Stomach (tissue), 8 donors: ENCODE measurements at regions not wholly inside any gene's neighbourhood (a gene's known extent, or its start where the extent isn't known, plus 50 kb on each side); places are given as distances from the start of the nearest gene placed in this dataset.

Experiments
- DNase-seq, 2 donors: peaks; one replicate each; pipeline versions ENCODE4 v3.0.0 to v3.0.0-alpha.2; 2013 to 2019
- H3K27ac ChIP-seq, 5 donors: fragments of 200-600 bp in 4 of 5; sonication (generic) in 4 of 5; one replicate each; pipeline ENCODE4 v1.5.1; 2013 to 2019; ENCODE audit warnings: mild to moderate bottlenecking in 1 of 5, moderate library complexity in 1 of 5
- H3K27me3 ChIP-seq, 3 donors: fragments of 200-600 bp; sonication (generic); one replicate each; pipeline ENCODE4 v1.5.1; 2017 to 2019; ENCODE audit warnings: mixed run types in 1 of 3
- H3K36me3 ChIP-seq, 4 donors: fragments of 200-600 bp; sonication (generic); 1 replicate in 3 of 4; 2 replicates in 1 of 4; pipeline ENCODE4 v1.5.1; 2016 to 2019
- H3K4me1 ChIP-seq, 4 donors: fragments of 200-600 bp; sonication (generic); one replicate each; pipeline ENCODE4 v1.5.1; 2016 to 2019
- H3K4me3 ChIP-seq, 4 donors: fragments of 200-600 bp; sonication (generic) in 3 of 4; one replicate each; pipeline ENCODE4 v1.5.1; 2016 to 2019; ENCODE audit warnings: mild to moderate bottlenecking in 1 of 4
- H3K9me3 ChIP-seq, 4 donors: fragments of 200-600 bp; sonication (generic); one replicate each; pipeline ENCODE4 v1.5.1; 2016 to 2019
- EP300 ChIP-seq: sonication (generic); formaldehyde crosslinking; IDR thresholded peaks from one replicate; pipeline ENCODE4 v1.6.1; 2017; ENCODE audit warnings: antibody characterized with exemption
- POLR2A ChIP-seq, 4 donors: fragments of 450-650 bp; IDR thresholded peaks; one replicate each; pipeline ENCODE4 v1.6.1; 2016; ENCODE audit warnings: antibody characterized with exemption in 4 of 4, control low read depth in 2 of 4, mild to moderate bottlenecking in 1 of 4, moderate library complexity in 1 of 4
- POLR2AphosphoS5 ChIP-seq, 3 donors: sonication (generic); formaldehyde crosslinking; IDR thresholded peaks; one replicate each; pipeline ENCODE4 v1.6.1; 2016; ENCODE audit warnings: antibody characterized with exemption in 3 of 3
- WGBS, 5 donors: extraction: QIAGEN DNeasy Blood & Tissue Kit in 3 of 5; methylation state at CpG; one replicate each; pipeline versions ENCODE4 v1.1.5 to v1.1.7; 2013 to 2018; 5-methylcytosine and 5-hydroxymethylcytosine counted together
- intact Hi-C: fragments of 100-400 bp; cut with DNase I; formaldehyde crosslinking; loops from one replicate; pipeline ENCODE4 v1.15.1; 2023; ENCODE audit warnings: low total_unique reads
- TF ChIP-seq, protein P1 (sequence below), 7 experiments: fragments of 450-650 bp in 4 of 7; fragments of 200-600 bp in 3 of 7; sonication (generic) in 3 of 7; IDR thresholded peaks; one replicate each; pipeline ENCODE4 v1.5.1; 2016 to 2019; ENCODE audit warnings: antibody characterized with exemption in 7 of 7, control low read depth in 2 of 7, mild to moderate bottlenecking in 1 of 7
- donor health status: healthy with polysubstance abuse.
- donor health status: Bipolar disorder and iron deficiency.
- donor health status: healthy.

- TF ChIP-seq POLR2AphosphoS5 (IDR thresholded peaks at IDR 0.05) (no peak), POLR2A (IDR thresholded peaks at IDR 0.05) (no peak), EP300 (no peak)
- TF ChIP-seq, protein P1, sequence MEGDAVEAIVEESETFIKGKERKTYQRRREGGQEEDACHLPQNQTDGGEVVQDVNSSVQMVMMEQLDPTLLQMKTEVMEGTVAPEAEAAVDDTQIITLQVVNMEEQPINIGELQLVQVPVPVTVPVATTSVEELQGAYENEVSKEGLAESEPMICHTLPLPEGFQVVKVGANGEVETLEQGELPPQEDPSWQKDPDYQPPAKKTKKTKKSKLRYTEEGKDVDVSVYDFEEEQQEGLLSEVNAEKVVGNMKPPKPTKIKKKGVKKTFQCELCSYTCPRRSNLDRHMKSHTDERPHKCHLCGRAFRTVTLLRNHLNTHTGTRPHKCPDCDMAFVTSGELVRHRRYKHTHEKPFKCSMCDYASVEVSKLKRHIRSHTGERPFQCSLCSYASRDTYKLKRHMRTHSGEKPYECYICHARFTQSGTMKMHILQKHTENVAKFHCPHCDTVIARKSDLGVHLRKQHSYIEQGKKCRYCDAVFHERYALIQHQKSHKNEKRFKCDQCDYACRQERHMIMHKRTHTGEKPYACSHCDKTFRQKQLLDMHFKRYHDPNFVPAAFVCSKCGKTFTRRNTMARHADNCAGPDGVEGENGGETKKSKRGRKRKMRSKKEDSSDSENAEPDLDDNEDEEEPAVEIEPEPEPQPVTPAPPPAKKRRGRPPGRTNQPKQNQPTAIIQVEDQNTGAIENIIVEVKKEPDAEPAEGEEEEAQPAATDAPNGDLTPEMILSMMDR (IDR thresholded peaks at IDR 0.05) = no peak
- H3K4me1 ChIP-seq = no peaks in the 10 kb centered on the region
- DNase-seq = no peak
- WGBS, 5 donors = 81 to 97% (median 88%) methylated on average over 1 of the region's 1 CpG
- H3K36me3 ChIP-seq = no peaks in the 10 kb centered on the region
- H3K27ac ChIP-seq = no peak overlapping the region
- H3K4me3 ChIP-seq = no peak overlapping the region
- H3K9me3 ChIP-seq = peaks cover 0 to 10% (median 3%) of the 10 kb centered on the region in 4 donors
- intact Hi-C loops = no loop called here
- H3K27me3 ChIP-seq = no peaks in the 10 kb centered on the region
These were observed 1098.9 kb upstream of the CHAC2 start for GRCh38 chr2:52668724-52669123.

DNA sequence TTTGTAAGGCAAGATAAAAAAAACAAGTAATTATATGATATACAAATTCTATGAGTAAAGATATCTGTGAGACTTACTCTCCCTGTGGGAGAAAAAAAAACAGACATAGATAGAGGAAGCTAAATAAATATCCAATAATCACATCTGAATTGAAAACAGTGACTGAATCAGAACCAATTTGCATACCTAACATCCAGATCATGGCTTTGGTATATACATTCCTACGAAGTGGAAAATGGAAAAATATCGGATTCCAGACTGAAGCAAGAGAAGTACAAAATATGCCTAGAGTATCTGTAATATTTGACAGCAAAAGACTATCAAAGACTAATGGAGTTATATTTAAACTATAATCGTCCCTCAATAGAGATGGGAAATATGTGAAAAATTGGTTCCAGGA is 1108.1 kb upstream of the CHAC2 start:
- H3K27ac ChIP-seq = no peak overlapping the region
- DNase-seq = no peak
- H3K4me1 ChIP-seq = no peaks in the 10 kb centered on the region
- TF ChIP-seq POLR2AphosphoS5 (IDR thresholded peaks at IDR 0.05) (no peak), POLR2A (IDR thresholded peaks at IDR 0.05) (no peak), EP300 (no peak)
- TF ChIP-seq, protein P1 (IDR thresholded peaks at IDR 0.05) = no peak
- H3K36me3 ChIP-seq = no peaks in the 10 kb centered on the region
- whole genome bisulfite sequencing, 5 donors = 84 to 94% (median 88%) methylated on average over 3 of the region's 3 CpGs
- H3K9me3 ChIP-seq = no peaks in the 10 kb centered on the region
- no peak overlapping the region for H3K4me3 ChIP-seq
- intact Hi-C loops = no loop called here
- H3K27me3 ChIP-seq = no peaks in the 10 kb centered on the region

GRCh38 chr2:52658598-52658997 is 1109.0 kb upstream of the CHAC2 start:
- intact Hi-C loops = no loop called here
- Histone ChIP-seq H3K9me3 (no peaks in the 10 kb centered on the region), H3K4me3 (no peak overlapping the region), H3K27me3 (no peaks in the 10 kb centered on the region), H3K4me1 (no peaks in the 10 kb centered on the region), H3K36me3 (no peaks in the 10 kb centered on the region), H3K27ac (no peak overlapping the region)
- peak in 1 of 2 donors; percentile 6 for DNase-seq
- TF ChIP-seq EP300 (no peak), POLR2AphosphoS5 (IDR thresholded peaks at IDR 0.05) (no peak), POLR2A (IDR thresholded peaks at IDR 0.05) (no peak)
- TF ChIP-seq, protein P1 (IDR thresholded peaks at IDR 0.05) = no peak
- WGBS, 5 donors = 0 to 34% (median 11%) methylated on average over 1 of the region's 1 CpG

DNA sequence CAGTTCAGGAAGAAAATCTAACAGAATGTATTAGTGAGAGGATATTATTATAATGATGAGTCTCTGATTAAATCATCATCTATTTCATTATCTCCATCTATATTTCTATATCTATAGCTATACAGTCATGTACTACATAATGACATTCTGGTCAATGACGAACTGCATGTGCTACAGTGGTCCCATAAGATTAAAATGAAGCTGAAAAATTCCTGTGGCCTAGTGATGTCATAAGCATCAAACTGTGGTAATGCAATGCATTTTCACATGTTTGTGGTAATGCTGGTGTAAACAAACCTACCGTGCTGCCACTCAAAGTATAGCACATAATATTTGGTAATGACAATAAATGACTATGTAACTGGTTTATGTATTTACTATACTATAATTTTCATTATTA is 1127.9 kb upstream of the CHAC2 start:
- no peaks in the 10 kb centered on the region for H3K27me3 ChIP-seq
- no peaks in the 10 kb centered on the region for H3K36me3 ChIP-seq
- no peak overlapping the region for H3K27ac ChIP-seq
- peaks cover 3 to 9% (median 7%) of the 10 kb centered on the region in 4 donors for H3K9me3 ChIP-seq
- 79 to 87% (median 83%) methylated on average over 2 of the region's 2 CpGs for WGBS, 5 donors
- no peak for TF ChIP-seq POLR2AphosphoS5 (IDR thresholded peaks at IDR 0.05)
- no peak for TF ChIP-seq EP300
- TF ChIP-seq POLR2A (IDR thresholded peaks at IDR 0.05) = no peak
- TF ChIP-seq, protein P1 (IDR thresholded peaks at IDR 0.05) = no peak
- no peaks in the 10 kb centered on the region for H3K4me1 ChIP-seq
- intact Hi-C loops = no loop called here
- no peak overlapping the region for H3K4me3 ChIP-seq
- no peak for DNase-seq
